H54 (cell line): ENCODE measurements at regions not wholly inside any gene's neighbourhood (a gene's known extent, or its start where the extent isn't known, plus 50 kb on each side); places are given as distances from the start of the nearest gene placed in this dataset.
"Not testable (repeated sequence)": the region's sequence is repeated elsewhere in the genome, so short reads cannot be mapped to it uniquely, and the experiment has no call there.

Experiments
- DNase-seq: peaks from one replicate; pipeline ENCODE4 v3.0.0; 2011; ENCODE audit warnings: low spot score, mixed read lengths; ENCODE audit not compliant: insufficient read length
- FAIRE-seq: peaks from 3 replicates; lab custom pipeline; 2011; peaks lifted over from hg19 to GRCh38; lab: Jason Lieb, UNC
- POLR2A ChIP-seq: IDR thresholded peaks from 2 replicates; pipeline ENCODE4 v1.6.1; 2011; ENCODE audit warnings: low read depth, mild to moderate bottlenecking, low read length

- no peak for TF ChIP-seq POLR2A
- FAIRE-seq (no peak), DNase-seq (no peak)
These were observed 203.5 kb downstream of the FCRL5 start for GRCh38 chr1:157348538-157349480.

GRCh38 chr1:157347506-157347905, 204.8 kb downstream of the FCRL5 start:
- no peak for DNase-seq
- FAIRE-seq, result no peak
- no peak for TF ChIP-seq POLR2A

DNA sequence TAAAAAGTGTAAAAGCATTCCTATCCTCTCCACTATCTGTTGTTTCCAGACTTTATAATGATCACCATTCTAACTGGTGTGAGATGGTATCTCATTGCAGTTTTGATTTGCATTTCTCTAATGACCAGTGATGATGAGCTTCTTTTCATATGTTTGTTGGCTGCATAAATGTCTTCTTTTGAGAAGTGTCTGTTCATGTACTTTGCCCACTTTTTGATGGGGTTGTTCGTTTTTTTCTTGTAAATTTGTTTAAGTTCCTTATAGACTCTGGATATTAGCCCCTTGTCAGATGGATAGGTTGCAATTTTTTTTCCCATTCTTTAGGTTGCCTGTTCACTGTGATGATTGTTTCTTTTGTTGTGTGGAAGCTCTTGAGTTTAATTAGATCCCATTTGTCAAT, 199.6 kb upstream of the ETV3 start:
- not testable (repeated sequence) for DNase-seq, FAIRE-seq

- DNase-seq (no peak), FAIRE-seq (no peak)
- TF ChIP-seq POLR2A, result no peak
These were observed 196.9 kb upstream of the ETV3 start for GRCh38 chr1:157335056-157335455.

DNA sequence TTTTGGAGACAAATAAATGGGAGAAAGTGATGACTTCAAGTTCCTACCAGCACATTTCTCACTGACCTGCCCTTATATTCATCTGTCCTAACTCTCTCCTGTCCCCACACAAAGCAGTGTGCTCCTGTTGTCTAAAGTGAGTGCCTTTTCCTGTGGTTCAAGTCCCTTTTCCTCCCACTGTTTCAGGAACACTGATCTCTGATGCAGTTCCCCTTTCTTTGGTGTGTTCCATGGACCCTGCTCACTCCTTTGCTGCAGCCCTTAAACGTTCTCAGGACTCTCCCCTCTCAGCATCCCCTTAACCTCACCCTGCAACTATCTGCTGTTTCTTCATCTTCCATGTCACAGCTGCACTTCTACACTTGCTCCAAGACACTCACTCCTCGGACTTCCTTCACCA, 195.8 kb upstream of the ETV3 start:
- no peak for DNase-seq
- TF ChIP-seq POLR2A, result no peak
- no peak for FAIRE-seq

DNA sequence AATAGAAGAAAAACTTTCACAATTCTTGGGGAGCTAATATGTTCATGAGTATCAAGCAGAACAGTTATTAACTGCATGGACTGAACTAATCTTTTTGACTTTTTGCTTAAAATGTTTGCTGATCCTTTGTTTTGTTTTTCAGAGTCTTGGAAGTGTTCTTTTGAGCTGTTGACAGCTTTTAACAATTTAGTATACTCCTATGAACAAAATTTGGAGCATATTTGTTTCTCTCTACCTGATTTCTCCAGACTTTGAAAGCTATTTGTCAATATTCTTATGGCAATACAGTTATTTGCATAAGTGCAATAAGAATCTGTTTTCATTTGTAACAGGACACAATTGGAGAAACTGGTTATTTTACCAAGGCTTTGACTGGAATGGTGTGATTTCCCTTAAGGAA, 192.0 kb upstream of the ETV3 start:
- not testable (repeated sequence) for FAIRE-seq, DNase-seq

DNA sequence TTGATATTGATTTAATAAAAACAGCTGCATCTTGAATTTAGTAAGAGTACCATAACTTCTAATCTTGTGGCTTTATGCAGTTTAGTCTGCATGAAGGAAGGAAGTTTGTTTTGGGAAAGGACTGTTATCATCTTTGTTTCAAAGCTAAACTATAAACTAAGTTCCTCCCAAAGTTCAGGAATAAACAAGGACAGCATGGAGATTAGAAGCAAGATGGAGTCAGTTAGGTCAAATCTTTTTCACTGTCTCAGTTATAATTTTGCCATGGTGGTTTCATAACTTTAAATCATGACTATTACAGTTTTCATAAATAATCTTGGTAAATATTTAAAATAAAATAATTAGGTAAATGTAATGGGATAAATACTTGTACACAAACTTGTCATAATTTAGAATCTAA, 189.9 kb upstream of the ETV3 start:
- not testable (repeated sequence) for DNase-seq, FAIRE-seq

GRCh38 chr1:157326173-157326859, 188.1 kb upstream of the ETV3 start:
- no peak for TF ChIP-seq POLR2A
- FAIRE-seq, result no peak
- no peak for DNase-seq

GRCh38 chr1:157325220-157325619, 187.0 kb upstream of the ETV3 start:
- TF ChIP-seq POLR2A, result no peak
- DNase-seq, result no peak
- FAIRE-seq, result no peak

GRCh38 chr1:157321972-157322371, 183.8 kb upstream of the ETV3 start:
- not testable (repeated sequence) for DNase-seq, FAIRE-seq

DNA sequence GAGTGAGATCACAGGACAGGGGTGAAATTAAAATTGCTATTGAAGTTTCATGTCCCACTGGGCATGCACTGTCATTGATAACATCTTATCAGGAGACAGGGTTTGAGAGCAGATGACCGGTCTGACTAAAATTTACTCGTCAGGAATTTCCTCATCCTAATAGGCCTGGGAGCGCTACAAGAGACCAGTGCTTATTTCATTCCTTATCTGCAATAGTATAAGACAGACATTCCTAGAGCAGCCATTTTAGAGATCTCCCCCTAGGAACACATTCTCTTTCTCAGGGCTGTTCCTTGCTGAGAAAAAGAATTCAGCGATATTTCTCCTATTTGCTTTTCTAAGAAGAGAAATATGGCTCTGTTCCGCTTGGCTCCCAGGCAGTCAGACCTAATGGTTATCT, 181.4 kb upstream of the ETV3 start:
- no peak for TF ChIP-seq POLR2A
- FAIRE-seq (no peak), DNase-seq (no peak)

DNA sequence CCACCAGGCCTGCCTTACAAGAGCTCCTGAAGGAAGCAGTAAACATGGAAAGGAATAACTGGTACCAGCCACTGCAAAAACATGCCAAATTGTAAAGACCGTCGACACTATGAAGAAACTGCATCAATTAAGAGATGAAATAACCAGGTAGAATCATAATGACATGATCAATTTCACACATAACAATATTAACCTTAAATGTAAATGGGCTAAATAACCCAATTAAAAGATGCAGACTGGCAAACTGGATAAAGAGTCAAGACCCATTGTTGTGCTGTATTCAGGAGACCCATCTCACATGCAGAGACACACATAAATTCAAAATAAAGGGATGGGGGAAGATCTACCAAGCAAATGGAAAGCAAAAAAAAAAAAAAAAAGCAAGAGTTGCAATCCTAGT, 179.0 kb upstream of the ETV3 start:
- DNase-seq, FAIRE-seq: not testable (repeated sequence)

DNA sequence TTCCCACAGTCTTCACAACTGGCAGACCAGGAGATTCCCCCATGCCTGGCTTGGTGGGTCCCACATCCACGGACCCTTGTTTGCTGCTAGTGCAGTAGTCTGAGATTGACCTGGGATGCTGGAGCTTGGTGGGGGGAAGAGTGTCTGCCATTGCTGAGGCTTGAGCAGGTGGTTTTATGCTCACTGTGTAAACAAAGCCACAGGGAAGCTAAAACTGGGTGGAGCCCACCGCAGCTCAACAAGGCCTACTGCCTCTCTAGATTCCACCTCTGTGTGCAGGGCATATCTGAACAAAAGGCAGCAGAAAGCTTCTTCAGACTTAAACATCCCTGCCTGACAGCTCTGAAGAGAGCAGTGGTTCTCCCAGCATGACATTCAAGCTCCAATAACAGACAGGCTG, 177.3 kb upstream of the ETV3 start:
- no peak for FAIRE-seq

DNA sequence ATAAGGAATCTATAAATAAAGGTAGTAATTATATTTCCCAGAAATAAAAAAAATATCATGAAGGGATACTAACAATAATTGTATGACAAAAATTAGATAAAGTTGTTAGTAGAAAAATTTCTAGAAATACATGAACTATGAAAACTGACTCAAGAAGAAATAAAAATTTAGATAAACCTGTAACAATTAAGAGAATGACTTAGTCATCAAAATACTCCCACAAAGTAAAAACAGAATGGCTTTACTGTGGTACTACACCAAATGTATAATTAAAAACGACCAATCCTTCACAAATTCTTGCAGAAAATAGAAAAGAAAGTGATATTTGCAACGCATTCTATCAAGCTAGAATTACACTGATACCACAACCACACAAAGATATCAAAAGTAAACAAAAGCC, 176.2 kb upstream of the ETV3 start:
- no peak for TF ChIP-seq POLR2A
- FAIRE-seq (no peak), DNase-seq (no peak)

More for the DNA sequence above, 177.3 kb upstream of the ETV3 start:
- DNase-seq, result no peak
- TF ChIP-seq POLR2A, result no peak
